Stimulated activated effector memory CD8-positive, alpha-beta T cell treated with anti-CD3 and anti-CD28 coated beads, Interleukin-12 subunit alpha, Interleukin-12 subunit beta, amount 100 ng/mL, for 72 hours (primary cell): ENCODE measurements at regions not wholly inside any gene's neighbourhood (a gene's known extent, or its start where the extent isn't known, plus 50 kb on each side); places are given as distances from the start of the nearest gene placed in this dataset.
"Not testable (repeated sequence)": the region's sequence is repeated elsewhere in the genome, so short reads cannot be mapped to it uniquely, and the experiment has no call there.

Experiments used
- ATAC-seq: fragments of 150-1000 bp; cut with Tn5 transposase; 2 replicates; pipeline ENCODE4 v1.10.0; 2021
- DNase-seq, 2 donors: peaks; one replicate each; pipeline ENCODE4 v3.0.0; 2021 to 2022; ENCODE audit warnings: low spot score in 2 of 2
- H3K27ac Mint-ChIP-seq: one replicate; pipeline ENCODE4 v1.8.0; 2022; ENCODE audit warnings: mild to moderate bottlenecking, mixed read lengths
- H3K36me3 Mint-ChIP-seq: one replicate; pipeline ENCODE4 v1.8.0; 2022; ENCODE audit warnings: mild to moderate bottlenecking, mixed read lengths
- H3K4me1 Mint-ChIP-seq: one replicate; pipeline ENCODE4 v1.8.0; 2022; ENCODE audit warnings: mixed read lengths
- H3K4me3 Mint-ChIP-seq: one replicate; pipeline ENCODE4 v1.8.0; 2022; ENCODE audit warnings: mild to moderate bottlenecking, mixed read lengths
- H3K9me3 Mint-ChIP-seq: one replicate; pipeline ENCODE4 v1.8.0; 2022; ENCODE audit warnings: mixed read lengths

DNA sequence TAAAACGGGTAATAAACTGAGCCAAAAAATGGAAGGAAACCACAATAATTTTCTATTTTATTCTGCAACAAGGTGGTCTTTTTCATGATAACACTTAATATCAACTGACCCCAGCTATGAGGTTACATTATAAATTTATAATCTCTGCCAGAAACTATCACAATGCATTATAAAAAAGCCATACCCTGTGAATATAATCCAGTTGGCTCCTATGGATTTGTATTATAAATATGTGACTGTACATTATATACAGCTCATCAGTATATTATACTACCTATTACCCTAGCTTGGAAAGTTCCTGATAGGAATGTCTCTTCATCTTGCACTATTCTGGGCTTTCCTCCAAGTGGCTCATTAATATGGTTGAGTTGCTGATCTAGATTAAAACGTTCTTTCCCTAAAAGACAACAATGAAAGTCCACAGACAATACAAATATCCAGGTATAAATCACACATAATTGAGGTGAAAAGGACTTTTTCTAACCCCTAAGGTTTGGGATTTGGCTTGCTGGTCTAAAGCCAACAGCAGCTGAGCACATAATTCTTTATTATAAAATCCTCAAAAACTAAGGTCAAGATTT, 487.7 kb downstream of the TTLL7 start:
- Mint-ChIP-seq H3K4me3 (no peak overlapping the region), H3K9me3 (no peaks in the 10 kb centered on the region)
- ATAC-seq = no peak

DNA sequence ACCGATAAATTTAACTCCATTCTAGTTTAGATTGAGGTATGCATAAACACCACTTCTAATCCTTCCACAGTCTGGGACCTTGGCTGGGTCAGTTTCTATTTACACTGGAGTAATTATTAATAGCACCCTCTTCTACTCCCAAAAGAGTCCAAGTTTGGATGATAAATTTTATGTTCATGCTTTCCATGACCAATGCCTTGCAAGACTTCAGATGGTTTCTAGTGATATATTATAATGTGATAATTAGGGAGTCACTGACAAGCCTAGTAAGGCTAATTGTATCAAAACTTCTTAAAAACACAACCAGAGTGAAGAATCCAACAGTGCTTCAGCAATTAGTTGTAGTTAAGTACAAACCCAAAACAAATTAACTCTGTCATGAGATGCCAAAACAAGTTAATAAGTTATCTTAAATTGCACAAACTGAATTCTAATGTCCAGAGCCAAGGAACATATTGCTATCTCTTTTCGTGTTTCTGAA, 489.6 kb downstream of the TTLL7 start:
- H3K4me3 Mint-ChIP-seq = no peak overlapping the region
- peaks cover 10% of the 10 kb centered on the region for H3K9me3 Mint-ChIP-seq
- H3K27ac Mint-ChIP-seq = no peak overlapping the region
- DNase-seq (no peak), ATAC-seq (no peak)
- H3K4me1 Mint-ChIP-seq = no peaks in the 10 kb centered on the region
- no peaks in the 10 kb centered on the region for H3K36me3 Mint-ChIP-seq

More for the DNA sequence above, 487.7 kb downstream of the TTLL7 start:
- DNase-seq = no peak
- no peaks in the 10 kb centered on the region for H3K4me1 Mint-ChIP-seq
- H3K36me3 Mint-ChIP-seq = no peaks in the 10 kb centered on the region
- no peak overlapping the region for H3K27ac Mint-ChIP-seq

DNA sequence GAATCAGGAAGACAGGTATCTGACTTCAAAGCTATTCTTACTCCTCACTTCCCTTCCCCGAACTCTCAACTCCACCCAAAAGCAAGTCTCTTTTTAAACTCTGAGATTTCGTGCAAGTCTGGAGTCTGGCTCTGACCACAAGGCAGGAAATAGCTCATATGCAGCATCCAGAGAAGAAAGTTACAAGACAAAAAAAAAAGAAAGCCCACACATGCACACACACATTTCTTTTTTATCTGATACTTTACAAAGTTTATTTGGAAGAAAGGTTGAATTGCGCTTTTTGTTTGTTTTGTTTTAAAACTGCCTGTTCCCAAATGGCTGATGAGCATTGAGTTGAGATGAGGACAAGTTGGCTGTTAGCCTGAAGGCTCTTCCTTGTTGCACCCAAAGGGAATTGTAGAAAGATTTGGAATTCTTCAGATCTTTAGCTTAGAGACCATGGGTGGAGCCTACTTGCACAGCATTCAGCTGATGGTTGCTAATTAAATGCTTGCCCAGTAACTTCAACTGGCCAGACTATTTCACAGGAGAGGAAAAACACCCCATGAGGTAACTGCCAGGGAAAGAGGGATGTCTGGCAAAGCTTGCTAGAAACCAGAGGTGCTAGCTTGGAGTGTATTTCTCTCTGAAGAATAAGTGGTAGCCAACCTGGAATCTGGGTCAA, 490.3 kb downstream of the TTLL7 start:
- H3K36me3 Mint-ChIP-seq = no peaks in the 10 kb centered on the region
- no peak overlapping the region for H3K27ac Mint-ChIP-seq
- no peak for DNase-seq
- H3K4me3 Mint-ChIP-seq = no peak overlapping the region
- H3K9me3 Mint-ChIP-seq = peaks cover 10% of the 10 kb centered on the region
- no peaks in the 10 kb centered on the region for H3K4me1 Mint-ChIP-seq
- no peak for ATAC-seq

DNA sequence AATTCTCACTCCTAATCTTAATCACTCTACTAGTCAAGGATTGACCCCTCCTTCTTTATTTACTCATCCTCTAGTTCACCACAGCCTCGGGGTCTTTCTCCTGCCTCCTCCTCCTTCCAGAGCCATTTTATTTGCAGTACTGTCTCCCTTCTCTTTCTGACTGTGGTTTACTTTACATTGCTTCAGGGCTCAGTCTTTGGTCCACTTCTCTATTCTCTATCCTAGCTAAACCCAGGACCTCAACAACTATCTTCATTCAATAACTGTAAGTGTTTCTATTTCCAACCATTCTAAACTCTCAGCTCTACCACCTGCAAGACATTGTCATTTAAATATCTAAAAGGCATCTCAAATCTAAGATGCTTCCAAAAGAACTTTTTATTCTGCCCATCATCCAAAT, 493.8 kb downstream of the TTLL7 start:
- DNase-seq = no peak
- Mint-ChIP-seq H3K4me1 (no peaks in the 10 kb centered on the region), H3K27ac (no peak overlapping the region), H3K4me3 (no peak overlapping the region), H3K36me3 (no peaks in the 10 kb centered on the region), H3K9me3 (peaks cover 17% of the 10 kb centered on the region)
- ATAC-seq = no peak

DNA sequence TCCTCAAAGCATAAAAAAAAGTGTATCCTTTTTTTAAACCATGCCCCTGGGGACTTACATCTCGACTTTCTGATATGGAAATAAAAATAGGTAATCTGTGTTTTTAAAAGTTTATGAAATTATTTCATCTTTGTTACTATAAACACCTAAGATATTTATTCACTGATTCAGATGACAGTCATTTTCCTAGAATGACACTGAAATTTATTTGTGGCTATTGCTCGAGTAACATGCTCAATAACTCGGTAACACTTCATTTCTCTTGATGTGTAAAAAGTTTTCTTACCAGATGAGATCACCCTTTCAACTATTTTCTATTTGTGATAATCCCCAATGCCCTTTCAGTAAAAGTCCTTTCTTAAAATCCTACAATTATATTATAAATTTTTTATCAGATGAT, 495.8 kb downstream of the TTLL7 start:
- H3K4me1 Mint-ChIP-seq = no peaks in the 10 kb centered on the region
- ATAC-seq = no peak
- no peak for DNase-seq
- no peak overlapping the region for H3K4me3 Mint-ChIP-seq
- H3K36me3 Mint-ChIP-seq = no peaks in the 10 kb centered on the region
- H3K9me3 Mint-ChIP-seq = peaks cover 23% of the 10 kb centered on the region
- no peak overlapping the region for H3K27ac Mint-ChIP-seq

DNA sequence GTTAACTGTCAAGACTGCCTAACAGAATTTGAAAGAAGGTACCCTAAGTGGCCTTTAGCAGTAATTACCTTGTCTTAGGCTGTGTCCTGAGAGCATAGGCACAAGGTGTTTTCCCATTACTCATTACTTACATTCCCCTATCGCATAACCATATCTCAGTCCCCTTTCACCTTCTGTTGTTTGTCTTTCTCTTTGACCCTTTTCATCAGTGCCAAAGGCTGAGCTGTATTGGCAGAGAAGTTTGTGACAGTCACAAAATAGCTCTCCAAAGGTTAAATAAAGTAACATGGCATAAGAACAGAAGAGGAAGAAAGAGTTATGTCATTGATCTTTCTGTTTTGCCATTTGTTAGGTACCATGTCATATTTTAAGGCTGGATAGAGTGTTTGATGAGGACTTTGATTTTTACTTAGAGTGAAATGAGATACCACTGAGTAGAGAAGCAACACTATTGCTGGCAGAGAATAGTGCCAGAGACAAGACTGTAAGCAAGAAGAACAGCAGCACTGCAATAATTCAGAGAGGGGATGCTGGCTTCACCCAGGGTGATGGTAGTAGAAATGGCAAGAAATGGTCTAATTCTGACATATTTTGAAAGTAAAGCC, 497.8 kb downstream of the TTLL7 start:
- Mint-ChIP-seq H3K36me3 (no peaks in the 10 kb centered on the region), H3K27ac (no peak overlapping the region), H3K4me1 (no peaks in the 10 kb centered on the region), H3K4me3 (no peak overlapping the region), H3K9me3 (peaks cover 24% of the 10 kb centered on the region)
- ATAC-seq (peak; percentile 60), DNase-seq (no peak)

DNA sequence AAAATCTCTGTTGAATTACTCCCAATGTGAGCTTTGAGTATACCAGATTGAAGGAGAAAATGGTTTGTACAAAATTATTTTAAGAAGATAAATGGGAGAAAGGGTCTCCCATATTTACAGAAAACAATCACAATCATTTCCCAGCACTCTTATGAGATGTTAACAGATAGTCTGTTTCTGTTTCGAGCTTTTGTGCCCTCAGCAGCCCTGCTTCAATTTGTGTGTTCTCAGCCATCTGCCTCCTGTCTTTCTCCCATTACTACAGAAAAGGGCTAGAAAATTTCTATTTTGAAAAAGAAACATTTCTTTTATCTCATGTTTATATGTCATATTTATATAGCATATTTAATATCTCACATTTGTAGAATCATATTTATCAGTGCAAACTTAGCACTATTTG, 498.4 kb downstream of the TTLL7 start:
- no peak overlapping the region for H3K4me3 Mint-ChIP-seq
- DNase-seq (no peak), ATAC-seq (no peak)
- peaks cover 23% of the 10 kb centered on the region for H3K9me3 Mint-ChIP-seq
- no peaks in the 10 kb centered on the region for H3K36me3 Mint-ChIP-seq
- no peaks in the 10 kb centered on the region for H3K4me1 Mint-ChIP-seq
- H3K27ac Mint-ChIP-seq = no peak overlapping the region

DNA sequence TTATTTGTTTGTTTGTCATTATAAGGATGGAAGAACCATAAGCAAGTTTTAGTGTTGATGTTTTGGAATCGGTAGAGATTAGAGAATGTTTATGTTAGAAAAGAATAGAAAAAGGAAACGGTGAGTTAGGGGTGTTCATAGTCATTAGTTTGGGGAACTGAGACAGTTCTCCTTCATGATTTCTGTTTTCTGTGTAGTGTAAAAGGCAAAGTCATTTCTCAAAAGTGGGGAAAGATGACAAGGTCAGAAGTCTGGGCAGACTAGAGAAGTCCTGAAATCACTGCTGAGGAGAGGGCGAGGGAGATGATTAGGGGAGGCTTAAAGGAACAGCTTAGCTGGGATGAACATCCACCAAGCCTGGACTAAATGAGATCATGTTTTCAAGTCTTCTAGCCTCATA, 498.9 kb downstream of the TTLL7 start:
- no peaks in the 10 kb centered on the region for H3K36me3 Mint-ChIP-seq
- no peaks in the 10 kb centered on the region for H3K4me1 Mint-ChIP-seq
- H3K4me3 Mint-ChIP-seq = no peak overlapping the region
- H3K9me3 Mint-ChIP-seq = peaks cover 21% of the 10 kb centered on the region
- ATAC-seq (no peak), DNase-seq (no peak)
- no peak overlapping the region for H3K27ac Mint-ChIP-seq

DNA sequence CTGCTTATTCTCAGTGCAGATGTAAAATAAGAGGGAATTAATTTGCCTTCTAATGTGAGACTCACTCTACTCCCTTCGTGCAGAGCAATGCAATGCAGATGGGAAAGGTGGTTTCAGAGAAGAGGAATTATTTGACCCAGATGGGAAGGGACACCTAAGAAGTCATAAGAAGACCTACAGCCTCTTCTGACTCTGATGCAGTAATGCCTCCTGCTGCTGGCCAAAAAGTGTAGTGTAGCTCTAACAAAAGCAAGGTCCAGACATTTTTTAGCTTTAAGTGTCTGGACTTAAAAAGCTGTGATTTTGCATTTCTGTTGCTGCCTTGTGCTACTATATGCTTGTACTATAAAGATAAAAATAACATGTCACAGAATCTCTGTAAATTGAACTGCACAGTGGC, 501.4 kb downstream of the TTLL7 start:
- ATAC-seq = no peak
- H3K4me1 Mint-ChIP-seq = no peaks in the 10 kb centered on the region

DNA sequence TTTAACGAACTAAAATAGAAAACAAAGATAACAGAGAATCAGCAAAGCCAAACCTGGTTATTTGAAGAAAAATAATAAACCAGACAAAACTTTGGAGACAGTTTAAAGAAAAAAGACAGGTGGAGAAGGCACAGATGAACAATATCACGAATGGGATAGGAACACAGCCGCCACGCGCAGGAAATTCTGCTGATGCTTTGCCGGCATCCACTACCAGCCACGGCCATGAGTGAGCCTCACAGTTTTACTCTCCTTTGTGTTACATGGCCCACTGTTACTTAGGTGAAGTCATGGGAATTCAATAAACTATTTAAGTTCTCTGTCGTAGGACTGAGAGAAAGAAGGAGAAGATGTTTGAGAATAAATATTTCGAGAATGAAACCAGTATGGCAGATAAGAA, 503.4 kb downstream of the TTLL7 start:
- Mint-ChIP-seq H3K9me3 (peaks cover 12% of the 10 kb centered on the region), H3K36me3 (no peaks in the 10 kb centered on the region), H3K4me3 (no peak overlapping the region), H3K27ac (no peak overlapping the region), H3K4me1 (no peaks in the 10 kb centered on the region)
- DNase-seq = no peak
- ATAC-seq = no peak

More for the DNA sequence above, 501.4 kb downstream of the TTLL7 start:
- no peak overlapping the region for H3K27ac Mint-ChIP-seq
- H3K36me3 Mint-ChIP-seq = no peaks in the 10 kb centered on the region
- H3K9me3 Mint-ChIP-seq = peaks cover 19% of the 10 kb centered on the region
- H3K4me3 Mint-ChIP-seq = no peak overlapping the region
- DNase-seq = no peak

DNA sequence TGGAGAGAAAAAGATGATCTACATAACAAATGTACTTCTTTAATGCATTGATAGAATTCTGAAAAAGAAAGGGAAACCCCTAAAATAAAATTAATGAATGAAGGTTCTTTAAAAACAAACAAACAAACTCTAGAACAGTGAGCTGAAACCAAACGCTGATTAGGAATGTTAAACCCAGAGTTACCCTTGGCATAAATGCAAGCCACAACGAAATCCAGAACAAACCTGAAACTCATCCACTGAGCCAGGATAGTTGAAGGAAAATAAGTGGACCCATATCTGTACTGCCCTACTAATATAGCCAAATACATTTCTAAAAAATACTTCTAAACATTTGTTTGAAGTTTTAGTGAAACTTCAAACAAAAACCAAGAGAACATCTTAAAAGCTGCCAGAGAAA, 505.3 kb downstream of the TTLL7 start:
- no peaks in the 10 kb centered on the region for H3K4me1 Mint-ChIP-seq
- H3K9me3 Mint-ChIP-seq = peaks cover 7% of the 10 kb centered on the region
- ATAC-seq (no peak), DNase-seq (no peak)
- no peaks in the 10 kb centered on the region for H3K36me3 Mint-ChIP-seq
- no peak overlapping the region for H3K4me3 Mint-ChIP-seq
- H3K27ac Mint-ChIP-seq = no peak overlapping the region

DNA sequence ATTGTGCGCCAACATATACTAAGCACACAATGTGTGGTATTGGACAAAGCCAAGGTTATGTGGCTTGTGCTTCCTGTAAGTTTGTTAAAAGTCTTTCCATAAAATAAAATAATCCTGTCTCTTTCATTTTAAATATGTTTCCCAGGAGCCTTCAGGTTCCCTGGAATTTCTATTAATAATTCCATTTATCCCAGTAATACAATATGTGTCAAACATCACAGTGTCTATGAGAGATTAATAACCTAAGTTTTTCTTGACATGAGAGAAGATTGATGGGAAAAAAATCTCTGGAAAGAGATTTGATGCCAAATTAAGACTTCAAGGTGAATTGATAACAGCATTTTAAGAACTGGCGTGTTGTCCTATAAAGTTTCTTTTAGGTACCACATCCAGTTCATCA, 507.0 kb downstream of the TTLL7 start:
- Mint-ChIP-seq H3K4me1 (no peaks in the 10 kb centered on the region), H3K27ac (no peak overlapping the region), H3K4me3 (no peak overlapping the region), H3K36me3 (no peaks in the 10 kb centered on the region), H3K9me3 (peaks cover 10% of the 10 kb centered on the region)
- ATAC-seq (no peak), DNase-seq (no peak)

DNA sequence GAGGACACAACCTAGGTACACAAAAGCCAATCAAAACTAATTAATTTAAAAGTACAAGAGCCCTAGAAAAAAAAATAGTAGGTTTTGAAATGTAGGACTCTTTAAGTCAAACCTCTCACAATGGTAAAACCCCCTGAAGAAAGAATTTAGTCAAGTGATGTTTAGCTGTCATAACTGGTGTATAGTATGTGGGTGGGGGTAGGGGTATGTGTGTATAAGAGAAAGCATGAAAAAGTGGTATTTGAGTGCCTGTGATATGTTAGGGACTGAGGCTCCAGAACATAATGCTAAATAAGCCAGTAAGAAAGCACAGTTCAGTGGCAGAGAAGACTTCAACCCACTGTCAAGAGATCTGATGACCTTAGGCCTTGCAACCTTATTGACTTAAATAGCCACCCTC, 507.9 kb downstream of the TTLL7 start:
- H3K9me3 Mint-ChIP-seq = peaks cover 8% of the 10 kb centered on the region
- H3K27ac Mint-ChIP-seq = no peak overlapping the region
- H3K36me3 Mint-ChIP-seq = no peaks in the 10 kb centered on the region
- no peaks in the 10 kb centered on the region for H3K4me1 Mint-ChIP-seq
- no peak for ATAC-seq
- no peak overlapping the region for H3K4me3 Mint-ChIP-seq
- no peak for DNase-seq

DNA sequence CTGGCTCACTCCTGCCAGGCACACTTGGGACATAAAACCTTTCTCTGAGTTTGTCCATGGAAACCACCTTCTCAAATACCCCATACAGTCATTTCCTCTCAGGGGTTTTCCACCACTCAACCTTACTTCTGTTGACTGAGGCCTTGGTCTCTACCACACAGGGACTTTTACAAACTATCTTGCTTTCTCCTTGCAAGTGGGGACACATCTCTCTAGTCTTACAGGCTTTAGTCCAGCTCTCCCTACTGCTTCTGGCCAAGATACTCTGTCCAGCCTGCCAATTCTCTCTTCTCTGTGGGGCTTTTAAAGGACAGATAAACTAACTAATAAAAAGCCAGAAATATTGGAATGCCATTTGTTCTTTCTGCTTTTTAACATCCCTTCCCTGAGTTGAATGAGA, 510.8 kb downstream of the TTLL7 start:
- not testable (repeated sequence) for DNase-seq, H3K27ac Mint-ChIP-seq, H3K9me3 Mint-ChIP-seq, H3K4me1 Mint-ChIP-seq, H3K36me3 Mint-ChIP-seq, H3K4me3 Mint-ChIP-seq
- ATAC-seq = peak; percentile 79

DNA sequence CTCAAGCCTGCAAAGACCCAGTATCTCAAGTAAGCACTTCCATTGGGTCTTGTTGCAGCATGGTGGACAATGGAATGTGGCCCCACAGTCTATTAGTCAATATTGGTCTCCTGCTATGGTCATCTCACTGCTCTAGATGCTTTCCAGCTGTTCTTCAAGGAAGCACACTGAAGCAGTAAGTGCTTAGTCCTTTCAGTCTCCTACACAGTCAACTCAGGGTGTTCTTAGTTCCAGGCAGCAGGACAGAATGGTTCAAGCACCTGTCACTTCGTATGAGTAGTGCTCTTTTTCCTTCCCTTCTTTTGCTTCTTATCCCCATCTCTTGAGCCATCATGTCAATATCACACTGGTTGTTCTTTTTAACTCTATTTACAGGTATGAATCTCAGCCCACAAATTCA, 511.5 kb downstream of the TTLL7 start:
- H3K4me1 Mint-ChIP-seq, DNase-seq, H3K4me3 Mint-ChIP-seq, H3K9me3 Mint-ChIP-seq, H3K27ac Mint-ChIP-seq, H3K36me3 Mint-ChIP-seq, ATAC-seq: not testable (repeated sequence)

DNA sequence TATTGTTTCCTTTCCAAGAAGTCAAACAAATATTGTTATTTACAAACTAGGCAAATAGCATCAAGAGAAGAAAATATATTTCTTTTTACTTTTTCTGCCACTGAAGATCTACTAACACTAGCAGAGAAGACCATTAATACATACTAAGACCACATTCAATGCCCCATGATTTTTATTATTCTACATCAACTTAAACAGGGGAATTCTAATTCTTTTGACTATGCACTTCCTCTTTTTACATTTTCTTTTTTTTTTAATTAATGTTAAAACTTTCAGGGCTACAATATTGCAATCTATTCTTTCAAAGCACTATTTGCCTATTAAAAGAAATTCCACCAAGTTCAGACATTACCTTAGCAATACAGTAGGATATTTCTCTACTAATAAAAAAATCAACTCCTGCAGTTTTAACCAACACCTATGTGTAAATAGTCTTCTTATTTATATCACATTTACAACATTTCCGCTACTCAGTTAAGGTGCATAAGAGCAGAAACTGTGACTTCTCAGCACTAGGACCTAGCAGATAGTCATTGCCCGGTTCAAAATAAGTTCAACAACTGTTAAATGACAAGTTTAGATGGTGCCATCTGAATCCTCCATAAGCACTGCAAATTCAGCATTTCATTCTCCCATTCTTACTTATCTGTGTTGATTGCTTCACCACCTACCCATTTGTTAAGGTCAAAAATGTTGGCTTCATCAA, 513.5 kb downstream of the TTLL7 start:
- not testable (repeated sequence) for H3K36me3 Mint-ChIP-seq, H3K27ac Mint-ChIP-seq, H3K4me1 Mint-ChIP-seq, DNase-seq, H3K4me3 Mint-ChIP-seq, ATAC-seq
- peaks cover 13% of the 10 kb centered on the region for H3K9me3 Mint-ChIP-seq
